ENCODE measurements at regions not wholly inside any gene's neighbourhood (a gene's known extent, or its start where the extent isn't known, plus 50 kb on each side); places are given as distances from the start of the nearest gene placed in this dataset.
"Not testable (repeated sequence)": the region's sequence is repeated elsewhere in the genome, so short reads cannot be mapped to it uniquely, and the experiment has no call there.

DNA sequence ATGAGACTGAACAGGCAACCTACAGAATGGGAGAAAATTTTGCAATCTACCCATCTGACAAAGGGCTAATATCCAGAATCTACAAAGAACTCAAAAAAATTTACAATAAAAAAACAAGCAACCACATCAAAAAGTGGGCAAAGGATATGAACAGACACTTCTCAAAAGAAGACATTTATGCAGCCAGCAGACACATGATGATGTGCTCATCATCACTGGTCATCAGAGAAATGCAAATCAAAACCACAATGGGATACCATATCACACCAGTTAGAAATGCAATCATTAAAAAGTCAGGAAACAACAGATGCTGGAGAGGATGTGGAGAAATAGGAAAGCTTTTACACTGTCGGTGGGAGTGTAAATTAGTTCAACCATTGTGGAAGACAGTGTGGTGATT lies 51.7 kb upstream of the PAXBP1 start:
- DNase-seq (ENCODE audit: low spot score) = not testable (repeated sequence)

DNA sequence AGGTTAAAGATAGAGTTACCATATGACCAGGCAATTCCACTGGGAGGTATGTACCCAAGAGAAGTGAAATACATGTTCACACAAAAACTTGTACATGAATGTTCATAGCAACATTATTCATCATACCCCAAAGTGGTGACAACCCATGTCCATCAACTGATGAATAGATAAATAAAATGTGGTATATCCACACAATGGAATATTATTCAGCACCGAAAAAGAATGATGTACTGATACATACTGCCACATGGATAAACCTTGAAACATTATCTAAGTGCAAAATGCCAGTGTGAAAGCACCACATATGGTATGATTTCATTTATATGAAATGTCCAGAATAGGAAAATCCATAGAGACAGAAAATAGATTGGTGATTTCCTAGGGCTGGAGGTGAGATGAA lies 53.4 kb upstream of the PAXBP1 start:
- DNase-seq (ENCODE audit: low spot score) = no peak

DNA sequence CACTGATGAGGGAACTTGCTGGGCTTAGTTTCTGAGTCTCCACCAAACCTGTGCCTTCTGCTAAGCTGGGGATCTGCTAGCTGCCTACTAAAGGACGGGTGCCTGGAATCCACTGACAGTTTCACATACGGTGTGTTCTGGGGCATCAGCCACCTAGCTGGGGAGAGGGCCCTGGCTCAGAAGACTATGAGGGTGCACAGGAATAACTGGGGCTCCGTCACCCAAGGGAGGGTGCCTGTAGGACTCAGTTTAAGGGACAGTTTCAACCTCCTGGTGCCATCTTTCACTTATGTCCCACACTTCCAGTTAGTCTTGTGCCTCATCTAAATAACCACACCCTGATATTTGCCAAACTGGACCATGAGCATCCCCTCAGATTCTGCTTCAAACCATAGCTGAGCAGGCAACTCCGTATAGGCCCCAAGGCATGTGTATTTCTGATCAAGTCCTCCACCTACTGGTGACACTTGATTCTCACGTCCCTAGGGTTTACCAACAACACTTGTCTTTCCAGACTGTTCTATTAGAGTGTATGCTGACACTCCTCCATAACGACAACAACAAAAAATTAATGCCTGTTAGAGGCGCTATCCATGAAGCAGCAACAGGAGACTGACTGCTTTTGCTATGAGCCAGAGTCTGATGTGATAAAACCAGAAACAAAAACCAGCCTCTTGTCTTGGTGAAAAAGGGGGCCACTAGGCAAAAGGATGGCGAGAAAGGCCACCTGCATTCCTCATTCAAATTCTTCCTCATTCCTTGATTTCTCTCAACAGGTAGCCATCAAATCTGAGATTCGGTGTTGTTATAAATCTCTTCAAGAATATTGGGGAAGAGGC lies 55.0 kb upstream of the PAXBP1 start:
- DNase-seq (ENCODE audit: low spot score) = peak; percentile 37

DNA sequence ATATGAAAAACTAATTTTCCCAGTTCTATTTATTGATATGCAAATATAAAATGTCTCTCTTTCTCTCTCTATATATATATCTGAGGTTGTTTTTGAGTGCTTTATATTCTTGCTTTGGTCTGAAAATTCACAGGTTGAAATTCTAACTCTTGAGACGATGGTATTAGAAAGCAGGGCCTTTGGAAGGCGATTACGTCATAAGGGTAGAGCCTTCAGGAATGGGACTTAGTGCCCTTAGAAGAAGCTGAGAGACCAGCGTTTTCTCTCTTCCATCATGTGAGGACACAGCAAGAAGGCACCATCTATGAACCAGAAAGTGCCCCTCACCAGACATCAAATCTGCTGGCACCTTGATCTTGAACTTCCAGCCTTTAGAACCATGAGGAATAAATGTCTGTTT lies 57.4 kb upstream of the PAXBP1 start:
- no peak for DNase-seq (ENCODE audit: low spot score)

DNA sequence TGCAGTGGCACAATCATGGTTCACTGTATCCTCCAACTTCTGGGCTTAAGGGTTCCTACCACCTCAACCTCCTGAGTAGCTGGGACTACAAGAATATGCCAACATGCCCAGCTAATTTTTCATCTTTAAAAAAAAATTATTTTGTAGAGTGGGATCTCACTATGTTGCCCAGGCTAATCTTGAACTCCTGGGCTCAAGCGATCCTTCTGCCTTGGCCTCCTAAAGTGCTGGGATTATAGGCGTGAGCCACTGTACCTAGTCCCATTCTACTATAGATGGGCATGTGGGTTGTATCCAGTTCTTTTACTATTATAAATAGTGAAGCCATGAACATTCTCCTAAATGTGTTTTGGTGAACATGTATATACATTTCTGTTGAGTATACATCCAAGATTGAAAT lies 57.9 kb upstream of the PAXBP1 start:
- DNase-seq (ENCODE audit: low spot score) = no peak

DNA sequence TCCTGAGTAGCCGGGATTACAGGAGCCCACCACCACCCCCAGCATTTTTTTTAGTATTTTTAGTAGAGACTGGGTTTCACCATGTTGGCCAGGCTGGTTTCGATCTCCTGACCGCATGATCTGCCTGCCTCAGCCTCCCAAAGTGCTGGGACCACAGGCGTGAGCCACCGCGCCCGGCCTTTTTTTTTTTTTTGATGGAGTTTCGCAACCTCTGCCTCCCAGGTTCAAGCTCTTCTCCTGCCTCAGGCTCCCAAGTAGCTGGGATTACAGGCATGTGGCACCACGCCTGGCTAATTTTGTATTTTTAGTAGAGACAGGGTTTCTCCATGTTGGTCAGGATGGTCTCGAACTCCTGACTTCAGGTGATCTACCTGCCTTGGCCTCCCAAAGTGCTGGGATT lies 60.2 kb upstream of the PAXBP1 start:
- DNase-seq (ENCODE audit: low spot score) = not testable (repeated sequence)

DNA sequence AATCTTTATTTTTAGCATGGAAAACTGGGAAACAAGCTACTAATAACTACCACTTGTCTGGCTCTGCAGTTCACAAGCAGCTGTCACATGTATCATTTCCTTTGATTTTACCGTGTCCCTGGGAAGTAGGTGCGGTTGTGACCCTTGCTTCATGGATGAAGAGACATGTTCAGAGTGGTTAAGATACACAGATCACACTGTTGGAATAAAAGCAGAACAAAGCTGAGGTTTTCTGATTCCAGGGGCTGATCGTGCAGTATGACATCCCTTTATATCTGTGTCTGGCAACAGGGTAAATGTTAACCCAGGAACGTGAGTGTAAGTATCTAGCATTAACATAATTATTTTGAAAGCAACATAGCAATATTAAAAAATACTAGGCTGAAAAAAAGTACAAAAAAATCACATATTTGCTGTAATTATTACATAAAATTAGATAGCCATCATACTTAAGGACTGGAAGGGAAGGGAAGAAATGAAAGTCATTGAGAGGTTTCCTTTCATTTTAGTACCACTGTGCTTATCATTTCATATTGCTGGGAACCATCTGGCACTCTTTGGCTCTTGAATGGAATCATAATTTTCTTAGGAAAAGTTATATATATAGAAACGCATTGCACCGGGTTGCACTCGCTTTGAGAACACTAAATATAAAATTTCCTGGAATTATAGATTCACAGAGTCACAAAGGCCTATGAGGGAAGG lies 62.8 kb upstream of the PAXBP1 start:
- no peak for DNase-seq (ENCODE audit: low spot score)

DNA sequence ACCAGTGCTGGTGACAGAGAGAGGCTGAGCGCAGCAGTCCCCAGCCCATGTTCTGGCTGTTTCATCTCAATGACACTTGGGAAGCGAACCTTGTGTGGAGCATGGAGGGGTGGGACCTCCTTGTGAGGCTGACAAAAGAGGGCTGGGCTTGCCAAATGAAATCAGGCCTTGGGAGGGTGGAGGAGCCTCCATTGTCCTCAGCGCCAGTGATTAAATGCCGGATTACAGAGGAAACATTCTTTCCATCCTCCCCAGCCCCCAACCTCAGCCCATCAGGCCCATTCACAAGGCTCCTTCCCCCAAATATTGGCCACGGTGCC lies 63.3 kb upstream of the PAXBP1 start:
- DNase-seq (ENCODE audit: low spot score) = no peak

DNA sequence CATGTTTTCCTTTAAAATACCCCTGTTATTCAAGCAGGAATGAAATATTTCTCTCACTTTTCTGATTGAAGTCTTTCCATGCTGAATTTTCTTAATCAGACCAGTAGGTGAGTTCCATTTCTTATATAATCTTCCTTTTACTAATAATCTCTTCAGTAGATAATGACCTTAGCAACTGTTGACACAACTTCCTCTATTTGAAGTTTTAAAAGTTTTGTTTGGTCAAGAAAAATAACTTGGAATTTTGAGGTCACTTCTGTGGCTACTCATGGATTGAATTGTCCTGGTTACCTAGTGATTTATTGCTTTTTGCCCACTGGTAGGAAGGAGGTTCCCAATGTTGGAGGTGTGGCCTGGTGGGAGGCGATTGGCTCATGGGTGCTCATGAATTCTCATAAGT lies 70.6 kb upstream of the PAXBP1 start:
- no peak for DNase-seq (ENCODE audit: low spot score)

DNA sequence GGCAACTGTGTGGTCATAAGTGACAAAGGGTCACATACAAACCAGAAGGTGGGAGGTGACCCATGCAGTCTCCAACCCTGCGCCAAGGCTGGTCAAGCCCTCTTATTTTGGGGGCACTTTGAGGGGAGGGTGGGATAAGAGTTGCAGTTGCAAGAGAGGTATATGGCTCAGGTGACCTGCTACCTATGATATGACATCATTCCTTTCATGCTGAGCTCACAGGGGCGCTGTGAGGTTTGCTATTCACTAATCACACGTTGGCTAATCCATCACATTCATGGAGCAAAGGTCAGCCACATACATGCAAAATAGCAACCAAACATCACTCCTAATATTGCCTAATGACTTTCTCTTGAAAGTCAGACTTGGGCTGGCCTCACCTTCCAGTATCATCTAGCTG lies 72.0 kb upstream of the PAXBP1 start:
- no peak for DNase-seq (ENCODE audit: low spot score)

DNA sequence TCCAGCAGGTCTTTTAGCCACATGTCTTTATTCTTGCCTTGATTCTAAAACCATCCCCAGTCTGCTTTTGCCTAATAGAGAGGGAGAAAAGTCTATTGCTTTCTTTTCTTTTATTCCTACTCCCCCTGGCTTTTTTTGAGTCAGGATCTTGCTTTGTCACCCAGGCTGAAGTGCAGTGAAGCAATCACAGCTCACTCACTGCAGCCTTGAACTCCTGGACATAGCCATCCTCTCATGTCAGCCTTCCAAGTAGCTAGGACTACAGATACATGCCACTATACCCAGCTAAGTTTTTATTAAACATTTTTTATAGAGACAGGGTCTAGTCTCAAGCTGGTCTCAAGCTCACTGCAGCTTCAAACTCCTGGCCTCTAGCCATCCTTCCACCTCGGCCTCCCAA lies 72.5 kb upstream of the PAXBP1 start:
- no peak for DNase-seq (ENCODE audit: low spot score)

DNA sequence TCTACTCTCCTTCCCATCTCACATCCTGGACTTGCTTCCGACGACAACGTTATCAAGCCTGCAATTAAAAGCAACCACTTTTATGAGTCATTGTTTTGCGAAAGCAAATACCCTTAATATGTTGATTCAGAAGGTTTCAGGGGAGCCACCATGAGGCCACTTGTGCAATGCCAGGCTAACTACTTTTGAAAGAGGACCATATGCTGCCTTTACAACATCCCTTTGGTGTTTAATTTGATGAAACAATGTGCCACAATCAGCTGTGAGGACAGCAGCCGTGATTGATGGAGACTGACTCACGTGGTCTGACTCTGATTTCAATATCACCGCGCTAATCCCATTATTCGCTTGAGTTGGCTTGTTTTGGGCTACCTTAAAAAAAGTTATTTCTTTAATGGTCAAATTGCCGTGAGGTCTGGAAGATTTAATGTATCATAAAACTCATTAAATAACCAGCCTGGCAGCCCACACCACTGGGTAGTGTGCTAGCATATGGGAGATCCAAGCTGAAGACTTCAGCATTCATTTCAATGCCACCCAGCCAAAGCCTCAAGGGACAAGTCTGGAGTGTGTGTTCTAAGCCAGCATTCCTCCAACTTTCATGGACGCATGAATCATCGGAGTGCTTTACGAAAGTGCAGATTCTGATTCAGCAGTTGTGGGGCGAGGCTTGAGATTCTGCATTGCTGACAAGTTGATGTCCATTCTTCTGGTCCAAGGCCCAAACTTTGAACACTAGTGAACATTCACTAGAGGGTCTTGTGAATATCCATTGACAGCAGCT lies 73.3 kb upstream of the PAXBP1 start:
- DNase-seq (ENCODE audit: low spot score) = no peak

DNA sequence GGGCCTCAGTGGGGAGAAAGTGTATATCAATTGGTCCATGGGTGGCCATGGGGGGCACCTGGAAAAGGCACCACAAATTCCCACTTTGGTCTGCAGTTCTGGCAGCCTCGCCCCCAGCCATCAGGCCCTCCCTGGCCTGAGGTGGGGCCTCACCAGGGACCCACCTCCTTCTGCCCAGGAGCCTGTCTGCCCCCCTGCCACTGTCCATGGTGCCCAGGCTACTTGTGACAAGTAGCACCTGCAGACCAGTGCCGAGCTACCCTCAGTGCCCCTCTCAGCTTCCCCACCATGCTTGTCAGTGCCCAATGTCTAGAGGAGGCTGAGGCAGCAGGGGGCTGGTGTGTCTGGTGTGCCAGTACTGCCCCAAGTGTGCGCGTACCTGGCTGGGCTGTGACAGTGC lies 87.1 kb upstream of the PAXBP1 start:
- DNase-seq (ENCODE audit: low spot score) = no peak

DNA sequence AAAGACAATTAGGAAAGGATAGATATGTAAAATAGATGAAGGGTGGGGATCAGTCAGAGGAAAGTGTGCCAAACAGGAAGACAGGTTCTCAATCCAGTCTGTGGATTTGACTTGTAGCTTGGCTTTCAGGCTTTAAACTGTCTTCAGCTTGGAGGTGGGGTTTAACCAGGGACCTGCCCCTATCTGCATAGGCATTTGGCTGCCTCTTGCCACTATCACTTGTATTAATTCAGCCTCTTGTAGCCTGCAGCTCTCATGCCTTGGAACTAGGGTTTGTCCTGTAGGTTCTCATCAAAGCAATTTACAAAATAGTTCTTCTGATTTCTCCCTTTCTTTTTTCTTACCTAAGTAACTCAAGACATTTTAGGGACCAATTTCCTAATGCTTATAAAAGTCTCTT lies 88.8 kb upstream of the PAXBP1 start:
- DNase-seq (ENCODE audit: low spot score) = no peak

DNA sequence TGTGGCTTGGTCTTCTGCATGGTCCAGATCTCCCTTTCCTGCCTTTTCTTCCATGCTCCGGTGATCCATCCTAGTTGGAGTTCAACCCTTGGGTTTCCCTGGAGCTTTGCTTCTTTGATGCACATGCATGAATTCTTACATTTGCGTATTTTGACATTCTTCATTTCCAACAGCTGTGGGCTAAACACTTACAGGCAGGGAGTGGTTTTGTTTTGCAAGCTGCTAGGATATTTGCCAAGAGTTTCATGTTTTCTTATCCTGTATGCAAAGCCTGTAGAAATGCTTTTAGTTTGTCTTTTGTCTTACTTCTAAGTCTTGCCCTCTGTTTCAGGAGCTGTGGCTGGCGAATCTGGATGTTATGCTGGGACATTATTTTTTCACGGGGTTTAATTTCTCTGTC lies 90.3 kb upstream of the PAXBP1 start:
- no peak for DNase-seq (ENCODE audit: low spot score)

DNA sequence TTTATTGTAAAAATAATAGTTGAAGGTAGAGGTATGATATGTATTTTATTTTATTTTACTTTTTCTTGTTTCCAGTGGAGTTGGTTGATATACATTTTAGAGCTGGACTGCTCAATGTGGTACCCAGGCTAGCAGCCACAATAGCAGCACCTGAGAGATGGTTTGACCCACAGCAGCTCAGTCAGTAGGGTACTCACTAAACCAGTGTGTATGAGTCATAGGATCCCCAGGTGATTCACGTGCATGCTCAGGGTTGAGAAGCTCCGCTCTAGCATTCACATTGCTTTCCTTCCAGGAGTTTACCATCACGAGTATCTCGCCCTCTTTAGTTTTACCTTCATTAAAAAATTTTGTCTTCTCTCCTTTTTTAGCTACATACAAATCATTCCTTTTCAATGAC lies 96.0 kb upstream of the PAXBP1 start:
- DNase-seq (ENCODE audit: low spot score) = no peak

DNA sequence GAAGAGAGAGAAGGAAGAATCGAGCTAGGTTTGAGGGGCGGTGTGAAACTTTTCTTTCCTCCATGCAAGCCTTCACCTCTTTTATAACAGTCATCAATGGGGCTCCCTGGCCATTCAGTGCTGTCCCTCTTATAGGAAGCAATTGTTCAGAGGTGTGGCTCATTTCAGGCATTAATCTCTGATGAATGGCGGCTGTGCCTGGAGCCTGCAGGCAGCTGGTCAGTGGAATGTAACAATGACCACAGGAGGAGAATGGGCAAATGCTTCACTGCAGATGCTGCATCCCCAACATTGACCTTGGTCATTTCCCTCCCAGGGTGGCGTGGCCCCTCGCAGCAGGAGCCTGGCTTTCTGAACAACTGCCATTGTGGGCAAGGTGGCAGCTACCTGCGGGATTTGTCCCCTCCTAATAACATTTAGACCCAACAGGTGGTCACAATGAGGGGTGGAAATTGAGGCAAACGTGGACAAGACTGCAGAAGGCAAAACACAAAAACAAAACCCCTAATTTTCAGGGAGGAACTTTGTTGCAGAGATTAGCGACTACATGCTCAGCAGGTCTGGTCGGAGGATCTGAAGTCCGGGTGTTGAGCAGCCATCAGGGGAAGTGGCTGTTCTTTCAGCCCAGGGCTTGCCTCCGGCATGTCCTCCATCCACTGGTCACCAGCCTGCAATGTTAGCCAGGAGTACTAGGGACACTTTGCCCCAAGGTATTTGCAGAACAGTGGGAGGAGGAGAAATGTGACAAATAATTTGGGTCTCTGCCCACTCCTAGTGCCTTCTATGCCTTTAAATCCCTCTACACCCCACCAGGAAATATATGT lies 97.3 kb upstream of the PAXBP1 start:
- no peak for DNase-seq (ENCODE audit: low spot score)

DNA sequence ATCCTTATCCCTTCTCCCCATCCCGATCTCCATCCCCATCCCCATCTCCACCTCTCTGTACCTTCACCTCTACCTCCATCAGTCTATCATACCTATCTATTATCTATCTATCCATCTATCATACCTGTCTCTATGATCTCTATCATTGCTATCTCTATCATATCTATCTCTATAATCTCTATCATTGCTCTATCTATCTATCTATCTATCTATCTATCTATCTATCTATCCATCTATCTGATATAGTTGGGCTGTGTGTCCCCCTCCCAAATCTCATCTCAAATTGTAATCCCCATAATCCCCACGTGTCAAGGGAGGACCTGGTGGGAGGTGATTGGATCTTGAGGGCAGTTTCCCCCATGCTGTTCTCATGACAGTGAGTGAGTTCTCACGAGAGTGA lies 97.9 kb upstream of the PAXBP1 start:
- no peak for DNase-seq (ENCODE audit: low spot score)

DNA sequence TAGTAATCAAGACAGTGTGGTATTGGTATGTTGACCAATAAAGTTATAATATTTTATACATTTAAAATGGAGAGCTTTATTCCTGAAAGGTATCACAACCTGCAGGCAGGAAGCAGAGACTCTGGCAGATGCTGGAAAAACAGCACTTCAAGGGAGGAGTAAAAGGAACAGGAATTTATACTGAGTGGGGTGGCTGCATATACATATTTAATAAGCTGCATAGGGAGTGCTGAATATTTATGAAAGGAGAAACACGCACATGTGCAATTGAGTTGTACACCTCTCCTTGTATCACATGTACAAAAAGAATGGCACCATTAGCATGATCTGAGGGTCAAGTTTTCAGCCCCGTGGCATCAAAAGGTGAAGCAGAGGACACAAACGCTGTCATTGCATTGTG lies 104.9 kb upstream of the PAXBP1 start:
- no peak for DNase-seq (ENCODE audit: low spot score)

DNA sequence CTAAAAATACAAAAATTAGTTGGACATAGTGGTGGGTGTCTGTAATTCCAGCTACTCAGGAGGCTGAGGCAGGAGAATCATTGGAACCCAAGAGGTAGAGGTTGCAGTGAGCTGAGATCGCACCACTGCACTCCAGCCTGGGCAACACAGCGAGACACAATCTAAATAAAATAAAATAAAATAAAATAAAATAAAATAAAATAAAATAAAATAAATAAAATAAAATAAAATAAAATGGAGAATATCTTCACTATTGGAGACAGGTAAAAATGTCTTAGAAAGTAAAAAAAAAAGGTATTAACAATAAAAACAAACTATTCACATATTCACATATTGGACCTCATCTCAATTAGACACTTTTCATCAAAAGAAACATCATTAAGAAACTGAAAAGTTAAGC lies 106.3 kb upstream of the PAXBP1 start:
- not testable (repeated sequence) for DNase-seq (ENCODE audit: low spot score)

DNA sequence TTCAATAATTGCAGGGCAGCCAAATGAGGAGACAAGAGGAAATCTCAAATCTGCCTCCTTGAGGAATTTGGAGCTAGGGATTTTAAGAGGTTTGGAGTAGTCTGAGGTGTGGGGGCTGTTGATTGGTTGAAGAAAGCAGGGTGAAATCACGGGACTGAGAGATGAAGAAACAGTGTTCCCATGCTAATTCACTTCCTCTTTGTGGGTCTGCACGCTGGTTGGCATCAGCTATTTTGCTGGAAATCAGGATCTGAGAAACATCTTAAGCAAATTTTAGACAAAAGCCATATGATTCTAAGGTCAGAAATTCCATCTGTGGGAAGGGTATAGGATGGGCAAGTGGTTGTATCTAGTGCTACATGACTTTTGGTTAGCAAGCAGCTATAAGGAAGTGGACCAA lies 107.1 kb upstream of the PAXBP1 start:
- no peak for DNase-seq (ENCODE audit: low spot score)

DNA sequence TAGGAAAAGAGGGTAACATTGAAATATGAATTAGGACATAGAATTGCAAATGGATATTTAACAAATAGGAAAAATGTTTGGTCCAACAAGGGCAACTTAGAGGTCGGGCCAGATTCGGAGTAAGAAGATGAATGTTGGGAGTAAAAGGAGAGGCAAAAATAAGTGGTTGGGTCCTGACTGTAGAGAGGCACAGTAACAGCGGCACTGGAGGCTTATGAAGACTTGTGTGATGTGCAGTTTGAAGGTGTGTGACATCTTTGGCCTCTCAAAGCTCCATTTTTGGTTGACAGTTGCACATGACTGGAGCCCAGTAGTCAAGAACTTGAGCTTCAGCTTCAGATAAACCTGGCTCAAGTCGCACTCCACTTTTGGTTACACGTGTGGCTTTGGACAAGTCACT lies 109.9 kb upstream of the PAXBP1 start:
- no peak for DNase-seq (ENCODE audit: low spot score)
